Neural cell (in vitro differentiated cells): ENCODE measurements at regions not wholly inside any gene's neighbourhood (a gene's known extent, or its start where the extent isn't known, plus 50 kb on each side); places are given as distances from the start of the nearest gene placed in this dataset.

ENCODE experiments used
- EZH2 ChIP-seq: fragments of 200-600, 300-800 bp; shearing (Covaris generic), sonication (generic); IDR thresholded peaks from 2 replicates; pipeline ENCODE4 v1.6.1; 2014; ENCODE audit warnings: antibody characterized with exemption, low read length, borderline replicate concordance, mild to moderate bottlenecking; ENCODE audit not compliant: insufficient read depth, poor library complexity, severe bottlenecking
- TF ChIP-seq, protein P1 (sequence below): fragments of 450-650 bp; IDR thresholded peaks from 2 replicates; pipeline ENCODE4 v1.5.1; 2014; ENCODE audit warnings: antibody characterized with exemption, mild to moderate bottlenecking, moderate library complexity; ENCODE audit not compliant: poor library complexity, severe bottlenecking

GRCh38 chr16:76656994-76657393, 379.8 kb downstream of the CNTNAP4 start:
- TF ChIP-seq, protein P1, sequence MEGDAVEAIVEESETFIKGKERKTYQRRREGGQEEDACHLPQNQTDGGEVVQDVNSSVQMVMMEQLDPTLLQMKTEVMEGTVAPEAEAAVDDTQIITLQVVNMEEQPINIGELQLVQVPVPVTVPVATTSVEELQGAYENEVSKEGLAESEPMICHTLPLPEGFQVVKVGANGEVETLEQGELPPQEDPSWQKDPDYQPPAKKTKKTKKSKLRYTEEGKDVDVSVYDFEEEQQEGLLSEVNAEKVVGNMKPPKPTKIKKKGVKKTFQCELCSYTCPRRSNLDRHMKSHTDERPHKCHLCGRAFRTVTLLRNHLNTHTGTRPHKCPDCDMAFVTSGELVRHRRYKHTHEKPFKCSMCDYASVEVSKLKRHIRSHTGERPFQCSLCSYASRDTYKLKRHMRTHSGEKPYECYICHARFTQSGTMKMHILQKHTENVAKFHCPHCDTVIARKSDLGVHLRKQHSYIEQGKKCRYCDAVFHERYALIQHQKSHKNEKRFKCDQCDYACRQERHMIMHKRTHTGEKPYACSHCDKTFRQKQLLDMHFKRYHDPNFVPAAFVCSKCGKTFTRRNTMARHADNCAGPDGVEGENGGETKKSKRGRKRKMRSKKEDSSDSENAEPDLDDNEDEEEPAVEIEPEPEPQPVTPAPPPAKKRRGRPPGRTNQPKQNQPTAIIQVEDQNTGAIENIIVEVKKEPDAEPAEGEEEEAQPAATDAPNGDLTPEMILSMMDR: no peak
- no peak for TF ChIP-seq EZH2
